PC-9 (cell line): ENCODE measurements at regions not wholly inside any gene's neighbourhood (a gene's known extent, or its start where the extent isn't known, plus 50 kb on each side); places are given as distances from the start of the nearest gene placed in this dataset.

ENCODE experiments used
- BruUV-seq: library from RNA; stranded (reverse); fragments of 400-500 nt; replicated peaks from 2 replicates; lab custom pipeline; 2021; lab: Mats Ljungman, UMichigan
- CTCF ChIA-PET: fragments of 300-600 bp; sonication (Branson Sonifier 250); formaldehyde crosslinking; loops from one replicate; lab custom pipeline; 2022; ENCODE audit warnings: antibody characterized with exemption; lab: Charles Lee
- POLR2A ChIA-PET: fragments of 300-600 bp; sonication (Branson Sonifier 250); formaldehyde crosslinking; loops from one replicate; lab custom pipeline; 2022; ENCODE audit warnings: antibody characterized with exemption; ENCODE audit not compliant: unreplicated experiment; lab: Charles Lee
- DNase-seq, 2 experiments: peaks; one replicate each; pipeline versions ENCODE4 v3.0.0 to v3.0.0-alpha.2; 2015 to 2022; ENCODE audit warnings: mixed read lengths in 1 of 2
- H2AFZ ChIP-seq: fragments of 200-600 bp; sonication (generic); 2 replicates; pipeline ENCODE4 v1.8.1; 2017; ENCODE audit warnings: antibody characterized with exemption
- H3F3A ChIP-seq: fragments of 200-600 bp; sonication (generic); 2 replicates; pipeline ENCODE4 v1.8.1; 2017; ENCODE audit warnings: antibody characterized with exemption, mild to moderate bottlenecking, low read depth; ENCODE audit not compliant: insufficient read depth
- H3K27ac ChIP-seq: fragments of 200-600 bp; sonication (generic); 2 replicates; pipeline ENCODE4 v1.6.1; 2016; ENCODE audit warnings: mixed run types
- H3K27me3 ChIP-seq: fragments of 200-600 bp; sonication (generic); 2 replicates; pipeline ENCODE4 v1.6.1; 2016; ENCODE audit warnings: low read depth, mixed run types; ENCODE audit not compliant: insufficient read depth
- H3K36me3 ChIP-seq: fragments of 200-600 bp; sonication (generic); 2 replicates; pipeline ENCODE4 v1.6.1; 2016; ENCODE audit warnings: low read depth, mixed run types
- H3K4me1 ChIP-seq: fragments of 200-600 bp; sonication (generic); replicated peaks from 2 replicates; pipeline ENCODE4 v1.6.1; 2016; ENCODE audit warnings: mixed run types; ENCODE audit not compliant: insufficient read depth
- H3K4me2 ChIP-seq: fragments of 200-600 bp; sonication (generic); 2 replicates; pipeline ENCODE4 v1.6.1; 2017; ENCODE audit warnings: mixed run types
- H3K4me3 ChIP-seq: fragments of 200-600 bp; sonication (generic); 2 replicates; pipeline ENCODE4 v1.6.1; 2016; ENCODE audit warnings: mixed run types
- H3K79me2 ChIP-seq: fragments of 200-600 bp; sonication (generic); 2 replicates; pipeline ENCODE4 v1.6.1; 2017; ENCODE audit warnings: low read depth, mixed run types
- H3K9me2 ChIP-seq: fragments of 200-600 bp; sonication (generic); 2 replicates; pipeline ENCODE4 v1.8.1; 2017; ENCODE audit warnings: mild to moderate bottlenecking; ENCODE audit not compliant: insufficient read depth
- H3K9me3 ChIP-seq: fragments of 200-600 bp; sonication (generic); 2 replicates; pipeline ENCODE4 v1.8.1; 2016; ENCODE audit warnings: low read depth; ENCODE audit not compliant: insufficient read depth
- H4K20me1 ChIP-seq: fragments of 200-600 bp; sonication (generic); 2 replicates; pipeline ENCODE4 v1.8.1; 2017; ENCODE audit not compliant: insufficient read depth
- CTCF ChIP-seq: fragments of 200-600 bp; sonication (generic); conservative IDR thresholded peaks from 2 replicates; pipeline ENCODE4 v1.6.1; 2017; ENCODE audit warnings: mixed run types, antibody characterized with exemption, mild to moderate bottlenecking, moderate library complexity
- EZH2 ChIP-seq: fragments of 200-600 bp; sonication (generic); IDR thresholded peaks from 2 replicates; pipeline ENCODE4 v1.8.0; 2017; ENCODE audit warnings: antibody characterized with exemption, low read depth
- intact Hi-C: fragments of 100-400 bp; cut with micrococcal nuclease; formaldehyde crosslinking; loops from one replicate; pipeline ENCODE4 v1.10.0; 2022; ENCODE audit not compliant: unreplicated experiment

DNA sequence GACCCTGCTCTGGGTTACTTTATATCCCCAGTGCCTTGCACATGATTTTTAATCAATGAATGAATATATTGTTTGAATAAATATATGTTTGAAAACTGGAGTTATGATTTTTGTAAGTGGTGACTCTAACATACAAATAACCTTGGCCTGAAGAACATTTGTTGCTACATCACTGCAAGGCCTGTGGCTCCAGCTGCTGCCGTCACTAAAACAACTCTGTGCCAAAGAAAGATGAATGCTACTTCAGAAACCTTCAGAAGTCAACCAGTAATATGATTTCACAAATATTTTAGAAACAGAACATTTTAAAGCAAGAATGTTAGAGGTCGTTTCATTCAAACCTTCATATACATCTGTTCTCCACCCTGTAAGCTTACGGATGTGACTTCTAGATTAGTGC lies 60.6 kb upstream of the SEC16B start:
- Histone ChIP-seq H3K4me1 (peaks cover 20% of the 10 kb centered on the region), H3K27ac (no peak overlapping the region), H3K9me3 (no peaks in the 10 kb centered on the region), H3K79me2 (no peaks in the 10 kb centered on the region), H3K9me2 (no peaks in the 10 kb centered on the region), H4K20me1 (no peaks in the 10 kb centered on the region), H3K4me2 (no peak overlapping the region), H3K4me3 (no peak overlapping the region), H3K36me3 (no peaks in the 10 kb centered on the region), H3F3A (peaks cover 13% of the 10 kb centered on the region), H3K27me3 (no peaks in the 10 kb centered on the region), H2AFZ (no peak overlapping the region)
- CTCF ChIA-PET: no interaction called here
- BruUV-seq: no TSS peak
- POLR2A ChIA-PET: no interaction called here
- TF ChIP-seq CTCF (no peak), EZH2 (no peak)
- DNase-seq: no peak
- intact Hi-C loops: loop anchor here (10.0 kb wide), 1 partner anchor 504 kb away; no protein-coding TSS in a partner anchor

- intact Hi-C loops: loop anchor here (1.0 to 10.0 kb wide), 5 partner anchors 23 to 503 kb away; no protein-coding TSS in a partner anchor
Measured at GRCh38 chr1:178031856-178032320, 62.0 kb upstream of the RASAL2 start.

DNA sequence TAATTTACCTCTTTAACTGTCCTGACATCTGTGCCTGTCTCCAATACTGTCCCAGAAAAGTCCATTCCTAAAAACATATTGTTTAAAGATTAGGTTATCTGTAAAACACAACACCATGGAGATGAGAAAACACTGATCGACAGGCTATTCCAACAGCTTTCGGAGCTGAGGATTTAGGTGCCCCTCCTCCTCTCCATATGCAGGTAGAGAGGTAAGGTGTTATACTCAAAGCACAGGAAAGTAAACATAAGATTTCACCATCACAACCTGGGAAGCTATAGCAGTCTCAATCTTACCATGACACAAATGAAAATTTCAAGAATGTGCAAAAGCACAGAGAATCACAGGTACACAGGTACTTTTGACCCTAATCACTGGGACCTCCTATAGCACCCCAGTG lies 60.9 kb upstream of the RASAL2 start:
- H3K9me2 ChIP-seq: no peaks in the 10 kb centered on the region
- H4K20me1 ChIP-seq: no peaks in the 10 kb centered on the region
- no peaks in the 10 kb centered on the region for H3K79me2 ChIP-seq
- H2AFZ ChIP-seq: no peak overlapping the region; the same call in 1 of the 2 replicates
- H3K27ac ChIP-seq: peak overlapping the region; percentile 46; the same call in 1 of the 2 replicates
- peak overlapping the region; percentile 21; the same call in 1 of the 2 replicates for H3K4me2 ChIP-seq
- CTCF ChIA-PET: interaction anchor here (1.2 kb wide), 1 partner anchor 260 kb away, joined by 7 read pairs; no protein-coding TSS in a partner anchor
- H3K4me3 ChIP-seq: no peak overlapping the region
- no peak for DNase-seq
- H3K9me3 ChIP-seq: no peaks in the 10 kb centered on the region
- POLR2A ChIA-PET: interaction anchor here (0.5 kb wide), 1 partner anchor 281 kb away, joined by 4 read pairs; no protein-coding TSS in a partner anchor
- H3F3A ChIP-seq: peaks cover 20% of the 10 kb centered on the region
- peaks cover 20% of the 10 kb centered on the region for H3K4me1 ChIP-seq
- intact Hi-C loops: loop anchor here (2.0 to 10.0 kb wide), 2 partner anchors 60 to 502 kb away; no protein-coding TSS in a partner anchor
- TF ChIP-seq CTCF (no peak), EZH2 (no peak)
- no TSS peak for BruUV-seq
- H3K27me3 ChIP-seq: no peaks in the 10 kb centered on the region
- no peaks in the 10 kb centered on the region for H3K36me3 ChIP-seq

More at GRCh38 chr1:178031856-178032320, 62.0 kb upstream of the RASAL2 start:
- Histone ChIP-seq H3K4me2 (peak overlapping the region; percentile 40), H3K27ac (peak overlapping the region; percentile 46), H3K79me2 (no peaks in the 10 kb centered on the region), H3K4me3 (no peak overlapping the region), H3F3A (peaks cover 16% of the 10 kb centered on the region), H2AFZ (no peak overlapping the region), H3K27me3 (no peaks in the 10 kb centered on the region), H4K20me1 (no peaks in the 10 kb centered on the region), H3K36me3 (no peaks in the 10 kb centered on the region), H3K4me1 (peaks cover 20% of the 10 kb centered on the region), H3K9me3 (no peaks in the 10 kb centered on the region), H3K9me2 (no peaks in the 10 kb centered on the region)
- DNase-seq: peak; percentile 86 to 87
- ChIA-PET CTCF (interaction anchor here (0.6 to 1.2 kb wide), 17 partner anchors 11 to 505 kb away, joined by 3 to 12 read pairs (median 4); no protein-coding TSS in a partner anchor), POLR2A (interaction anchor here (0.6 to 0.7 kb wide), 3 partner anchors 96 to 312 kb away, joined by 3 to 7 read pairs (median 4); no protein-coding TSS in a partner anchor)
- TF ChIP-seq EZH2 (no peak), CTCF (peak; percentile 91)
- no TSS peak for BruUV-seq
